Thoracic aorta (tissue), 2 donors: ENCODE measurements at regions not wholly inside any gene's neighbourhood (a gene's known extent, or its start where the extent isn't known, plus 50 kb on each side); places are given as distances from the start of the nearest gene placed in this dataset.

Experiments used
- ATAC-seq: fragments of 150-250 bp; one replicate; pipeline ENCODE4 v1.8.0; 2017; ENCODE audit warnings: low read depth; ENCODE audit not compliant: insufficient number of reproducible peaks, low FRiP score
- DNase-seq: peaks from one replicate; pipeline ENCODE4 v3.0.0-alpha.2; 2020; ENCODE audit warnings: low spot score
- H3K27ac ChIP-seq, 2 donors: fragments of 200-600 bp; sonication (generic); 1 replicate in 1 of 2; 2 replicates in 1 of 2; pipeline ENCODE4 v1.5.1; 2016; ENCODE audit warnings: mild to moderate bottlenecking in 2 of 2, moderate library complexity in 2 of 2
- H3K27me3 ChIP-seq: fragments of 200-600 bp; sonication (generic); replicated peaks from 2 replicates; pipeline ENCODE4 v1.6.0; 2016; ENCODE audit warnings: mild to moderate bottlenecking; ENCODE audit not compliant: insufficient read depth
- H3K36me3 ChIP-seq: fragments of 200-600 bp; sonication (generic); one replicate; pipeline ENCODE4 v1.5.1; 2016
- H3K4me1 ChIP-seq, 2 donors: fragments of 200-600 bp; sonication (generic); 1 replicate in 1 of 2; 2 replicates in 1 of 2; pipeline versions ENCODE4 v1.5.1 to v1.6.0; 2016; ENCODE audit warnings: low read depth in 2 of 2, mild to moderate bottlenecking in 1 of 2; ENCODE audit not compliant: control insufficient read depth in 1 of 2
- H3K4me3 ChIP-seq: fragments of 200-600 bp; sonication (generic); 2 replicates; pipeline ENCODE4 v1.5.1; 2016; ENCODE audit warnings: mild to moderate bottlenecking
- H3K9me3 ChIP-seq: fragments of 200-600 bp; sonication (generic); 2 replicates; pipeline ENCODE4 v1.5.1; 2016
- CTCF ChIP-seq: fragments of 200-600 bp; sonication (generic); IDR thresholded peaks from one replicate; pipeline ENCODE4 v1.5.1; 2019; ENCODE audit warnings: antibody characterized with exemption

- H3K27me3 ChIP-seq, result no peaks in the 10 kb centered on the region
- ATAC-seq (no peak), DNase-seq (no peak)
- H3K4me1 ChIP-seq, result no peaks in the 10 kb centered on the region
- H3K4me3 ChIP-seq, result no peak overlapping the region
- TF ChIP-seq CTCF, result no peak
- no peak overlapping the region for H3K27ac ChIP-seq
- no peaks in the 10 kb centered on the region for H3K9me3 ChIP-seq
- H3K36me3 ChIP-seq, result no peaks in the 10 kb centered on the region
Observed at GRCh38 chr7:32330602-32331001, 159.6 kb downstream of the LSM5 start.

DNA sequence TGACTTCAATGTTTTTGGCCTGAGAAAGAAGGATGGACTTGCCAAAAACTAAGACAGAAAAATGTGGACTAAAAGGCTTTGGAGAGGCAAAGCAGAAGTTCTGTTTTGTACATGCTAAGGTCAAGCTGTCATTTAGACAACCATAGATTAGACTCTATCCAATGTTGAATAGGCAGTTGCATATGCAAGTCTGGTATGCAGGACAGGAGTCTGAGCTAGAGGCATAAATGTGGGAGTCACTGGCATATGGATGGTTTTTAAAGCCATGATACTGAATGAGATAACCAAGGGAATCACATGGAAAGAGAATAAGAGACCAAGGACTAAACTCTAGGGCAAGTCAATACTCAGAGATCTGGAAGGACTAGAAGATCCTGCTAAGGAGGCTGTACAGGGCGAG lies 164.1 kb downstream of the LSM5 start:
- H3K4me3 ChIP-seq, result no peak overlapping the region
- H3K36me3 ChIP-seq, result no peaks in the 10 kb centered on the region
- no peaks in the 10 kb centered on the region for H3K4me1 ChIP-seq
- TF ChIP-seq CTCF, result no peak
- H3K27me3 ChIP-seq, result no peaks in the 10 kb centered on the region
- no peak overlapping the region for H3K27ac ChIP-seq
- no peaks in the 10 kb centered on the region for H3K9me3 ChIP-seq
- ATAC-seq (no peak), DNase-seq (no peak)

GRCh38 chr7:32323712-32324111 lies 166.5 kb downstream of the LSM5 start:
- no peak for ATAC-seq
- no peak overlapping the region for H3K27ac ChIP-seq
- TF ChIP-seq CTCF, result no peak
- H3K4me3 ChIP-seq, result no peak overlapping the region
- DNase-seq, result no peak
- no peaks in the 10 kb centered on the region for H3K36me3 ChIP-seq
- no peaks in the 10 kb centered on the region for H3K4me1 ChIP-seq
- H3K9me3 ChIP-seq, result no peaks in the 10 kb centered on the region
- H3K27me3 ChIP-seq, result no peaks in the 10 kb centered on the region

DNA sequence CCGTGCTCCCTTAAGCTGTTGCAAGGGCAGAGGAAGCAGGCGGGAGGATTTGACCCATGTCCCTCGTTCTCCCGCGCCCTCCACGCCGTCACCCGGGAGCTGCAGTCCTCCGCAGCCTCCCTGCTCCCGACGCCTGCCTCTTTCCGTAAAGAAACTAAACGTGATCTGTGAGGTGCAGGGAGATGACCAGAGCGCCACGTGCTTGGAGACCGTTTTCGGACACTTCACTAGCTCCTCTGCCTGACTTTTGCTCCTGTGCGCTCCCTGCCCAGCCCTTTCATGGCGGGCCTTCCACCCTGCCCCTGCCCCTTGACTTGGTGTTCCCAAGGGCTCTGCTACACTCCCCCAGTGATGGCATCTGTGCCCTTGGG lies 171.2 kb downstream of the LSM5 start:
- no peak for DNase-seq
- H3K27ac ChIP-seq, result no peak overlapping the region
- H3K4me1 ChIP-seq, result no peaks in the 10 kb centered on the region
- H3K4me3 ChIP-seq, result no peak overlapping the region
- no peak for ATAC-seq
- TF ChIP-seq CTCF, result no peak
- H3K36me3 ChIP-seq, result no peaks in the 10 kb centered on the region
- no peaks in the 10 kb centered on the region for H3K27me3 ChIP-seq
- H3K9me3 ChIP-seq, result no peaks in the 10 kb centered on the region

- H3K9me3 ChIP-seq, result no peaks in the 10 kb centered on the region
- DNase-seq, result no peak
- H3K4me3 ChIP-seq, result peak overlapping the region; percentile 42
- no peak overlapping the region for H3K27ac ChIP-seq
- H3K36me3 ChIP-seq, result no peaks in the 10 kb centered on the region
- ATAC-seq, result no peak
- TF ChIP-seq CTCF, result no peak
- no peaks in the 10 kb centered on the region for H3K27me3 ChIP-seq
- no peaks in the 10 kb centered on the region for H3K4me1 ChIP-seq
Observed at GRCh38 chr7:32318300-32319011, 171.7 kb downstream of the LSM5 start.
